H1 (cell line): ENCODE measurements at regions not wholly inside any gene's neighbourhood (a gene's known extent, or its start where the extent isn't known, plus 50 kb on each side); places are given as distances from the start of the nearest gene placed in this dataset.

ENCODE experiments used
- CTCF ChIA-PET: fragments of 300-600 bp; sonication (Branson Sonifier 250); formaldehyde crosslinking; loops from one replicate; lab custom pipeline; 2021; ENCODE audit not compliant: partially characterized antibody; lab: Charles Lee
- POLR2A ChIA-PET: fragments of 300-600 bp; sonication (Branson Sonifier 250); formaldehyde crosslinking; loops from one replicate; lab custom pipeline; 2021; ENCODE audit warnings: inconsistent platforms; ENCODE audit not compliant: partially characterized antibody; lab: Charles Lee
- DNase-seq, 2 experiments: peaks; one replicate each; pipeline versions ENCODE4 v3.0.0 to v3.0.0-alpha.2; 2010 to 2022; ENCODE audit warnings: low spot score in 2 of 2, low read depth in 1 of 2, mixed read lengths in 1 of 2
- FAIRE-seq: peaks from 2 replicates; lab custom pipeline; 2011; peaks lifted over from hg19 to GRCh38; lab: Jason Lieb, UNC
- H2AFZ ChIP-seq: 2 replicates; pipeline ENCODE4 v1.8.1; 2012; ENCODE audit warnings: low read length, inconsistent platforms
- H2AK5ac ChIP-seq: 2 replicates; pipeline ENCODE4 v1.6.1; 2013; ENCODE audit warnings: low read depth, low read length
- H2BK120ac ChIP-seq: replicated peaks from 2 replicates; pipeline ENCODE3; 2013; ENCODE audit warnings: low read depth, low read length, inconsistent platforms
- H2BK12ac ChIP-seq: 2 replicates; pipeline ENCODE4 v1.6.1; 2013; ENCODE audit warnings: low read depth, low read length
- H2BK15ac ChIP-seq: 2 replicates; pipeline ENCODE4 v1.6.1; 2013; ENCODE audit warnings: low read length
- H2BK20ac ChIP-seq: 2 replicates; pipeline ENCODE4 v1.6.1; 2013; ENCODE audit warnings: low read length
- H2BK5ac ChIP-seq: 2 replicates; pipeline ENCODE4 v1.6.1; 2013; ENCODE audit warnings: low read depth, low read length
- H3K14ac ChIP-seq: 2 replicates; pipeline ENCODE4 v1.6.1; 2013; ENCODE audit warnings: inconsistent platforms; ENCODE audit not compliant: insufficient read length
- H3K18ac ChIP-seq: 2 replicates; pipeline ENCODE4 v1.6.1; 2013; ENCODE audit warnings: low read length; ENCODE audit errors: extremely low read depth
- H3K23ac ChIP-seq: 2 replicates; pipeline ENCODE4 v1.6.1; 2013; ENCODE audit warnings: inconsistent platforms; ENCODE audit not compliant: insufficient read length
- H3K23me2 ChIP-seq: 2 replicates; pipeline ENCODE4 v1.6.1; 2013; ENCODE audit warnings: low read depth, low read length
- H3K27ac ChIP-seq: 2 replicates; pipeline ENCODE4 v1.6.1; 2011; ENCODE audit warnings: low read depth, low read length, inconsistent platforms
- H3K27me3 ChIP-seq, 4 experiments: replicated peaks in 1 of 4; 1 replicate in 1 of 4; 2 replicates in 3 of 4; pipeline versions ENCODE4 v1.6.1 to v1.8.1; 2011 to 2013; ENCODE audit warnings: low read length in 3 of 4, mild to moderate bottlenecking in 3 of 4, inconsistent platforms in 2 of 4, mixed read lengths in 2 of 4, moderate library complexity in 1 of 4; ENCODE audit not compliant: control insufficient read depth in 3 of 4, insufficient read depth in 3 of 4; ENCODE audit errors: extremely low read depth in 1 of 4
- H3K36me3 ChIP-seq, 4 experiments: 2 replicates each; pipeline versions ENCODE4 v1.6.1 to v1.8.1; 2011 to 2013; ENCODE audit warnings: mild to moderate bottlenecking in 4 of 4, low read length in 3 of 4, moderate library complexity in 2 of 4, control low read depth in 1 of 4, inconsistent platforms in 1 of 4; ENCODE audit not compliant: insufficient read depth in 4 of 4, control insufficient read depth in 2 of 4
- H3K4ac ChIP-seq: replicated peaks from 2 replicates; pipeline ENCODE3; 2013; ENCODE audit warnings: low read length, low read depth, mixed read lengths, inconsistent platforms; ENCODE audit not compliant: insufficient read length
- H3K4me1 ChIP-seq, 4 experiments: replicated peaks in 1 of 4; 1 replicate in 1 of 4; 2 replicates in 3 of 4; pipeline versions ENCODE4 v1.6.1 to v1.8.1; 2011 to 2013; ENCODE audit warnings: low read length in 3 of 4, inconsistent platforms in 2 of 4, mixed read lengths in 1 of 4; ENCODE audit not compliant: insufficient read depth in 4 of 4, control insufficient read depth in 3 of 4
- H3K4me2 ChIP-seq, 2 experiments: 2 replicates each; pipeline versions ENCODE4 v1.6.1 to v1.8.1; 2011 to 2013; ENCODE audit warnings: low read depth in 2 of 2, low read length in 2 of 2, control low read depth in 1 of 2, inconsistent platforms in 1 of 2, mild to moderate bottlenecking in 1 of 2; ENCODE audit not compliant: insufficient read depth in 1 of 2
- H3K4me3 ChIP-seq, 4 experiments: fragments of 200-600, 300-600 bp in 1 of 4; sonication (generic), shearing (Covaris generic), sonication (Bioruptor Twin) in 1 of 4; 2 replicates each; pipeline versions ENCODE4 v1.5.1 to v1.8.1; 2011 to 2016; ENCODE audit warnings: low read length in 4 of 4, low read depth in 3 of 4, control low read depth in 2 of 4, inconsistent platforms in 2 of 4, mild to moderate bottlenecking in 2 of 4, mixed read lengths in 1 of 4, moderate library complexity in 1 of 4; ENCODE audit not compliant: insufficient read depth in 2 of 4; ENCODE audit errors: extremely low read depth in 1 of 4
- H3K56ac ChIP-seq: replicated peaks from 2 replicates; pipeline ENCODE3; 2013; ENCODE audit warnings: low read depth, mild to moderate bottlenecking, mixed read lengths, low read length, inconsistent platforms; ENCODE audit not compliant: insufficient read length
- H3K79me1 ChIP-seq: 2 replicates; pipeline ENCODE4 v1.6.1; 2013; ENCODE audit warnings: low read depth, low read length, control low read depth
- H3K79me2 ChIP-seq, 2 experiments: 2 replicates each; pipeline versions ENCODE4 v1.6.1 to v1.8.1; 2012 to 2013; ENCODE audit warnings: low read length in 2 of 2, mild to moderate bottlenecking in 2 of 2, inconsistent platforms in 1 of 2; ENCODE audit not compliant: insufficient read depth in 2 of 2, control insufficient read depth in 1 of 2
- H3K9ac ChIP-seq, 4 experiments: replicated peaks in 1 of 4; 1 replicate in 1 of 4; 2 replicates in 3 of 4; pipeline versions ENCODE4 v1.6.1 to v1.8.1; 2011 to 2013; ENCODE audit warnings: low read depth in 3 of 4, low read length in 3 of 4, control low read depth in 2 of 4, mild to moderate bottlenecking in 2 of 4, moderate library complexity in 2 of 4, inconsistent platforms in 1 of 4; ENCODE audit errors: extremely low read depth in 1 of 4
- H3K9me3 ChIP-seq, 2 experiments: 2 replicates each; pipeline versions ENCODE4 v1.6.1 to v1.8.1; 2012 to 2013; ENCODE audit warnings: mild to moderate bottlenecking in 2 of 2, moderate library complexity in 2 of 2, control low read depth in 1 of 2, inconsistent platforms in 1 of 2, low read depth in 1 of 2, low read length in 1 of 2, mixed read lengths in 1 of 2; ENCODE audit not compliant: insufficient read depth in 2 of 2
- H4K20me1 ChIP-seq, 2 experiments: replicated peaks in 1 of 2; 2 replicates each; pipeline versions ENCODE3 to v1.8.1; 2011 to 2013; ENCODE audit warnings: inconsistent platforms in 2 of 2, low read length in 2 of 2, mild to moderate bottlenecking in 1 of 2; ENCODE audit not compliant: insufficient read depth in 2 of 2, control insufficient read depth in 1 of 2
- H4K5ac ChIP-seq: 2 replicates; pipeline ENCODE4 v1.6.1; 2013; ENCODE audit warnings: low read length, low read depth, mixed read lengths, inconsistent platforms; ENCODE audit not compliant: insufficient read length
- H4K8ac ChIP-seq: 2 replicates; pipeline ENCODE4 v1.8.0; 2013; ENCODE audit warnings: mild to moderate bottlenecking, moderate library complexity, low read length, inconsistent platforms; ENCODE audit not compliant: insufficient read depth; ENCODE audit errors: extremely low read depth
- H4K91ac ChIP-seq: replicated peaks from 2 replicates; pipeline ENCODE3; 2013; ENCODE audit warnings: low read length, mixed read lengths, inconsistent platforms; ENCODE audit not compliant: insufficient read length
- ATF3 ChIP-seq: IDR thresholded peaks from 2 replicates; pipeline ENCODE4 v1.6.1; 2011; ENCODE audit warnings: low read depth, mild to moderate bottlenecking, low read length; ENCODE audit not compliant: insufficient read depth
- CBX8 ChIP-seq: fragments of 300-800, 300-1000 bp; sonication (generic); IDR thresholded peaks from 2 replicates; pipeline ENCODE4 v1.7.1; 2016; ENCODE audit warnings: low read depth, low read length, borderline replicate concordance
- KDM5A ChIP-seq: fragments of 200-600 bp; IDR thresholded peaks from 2 replicates; pipeline ENCODE4 v1.7.1; 2012; ENCODE audit warnings: mild to moderate bottlenecking, low read length, inconsistent platforms, mixed read lengths
- POLR2AphosphoS5 ChIP-seq: IDR thresholded peaks from 2 replicates; pipeline ENCODE4 v1.6.1; 2011; ENCODE audit warnings: low read depth, low read length
- POU5F1 ChIP-seq: IDR thresholded peaks from 2 replicates; pipeline ENCODE4 v1.6.1; 2011; ENCODE audit warnings: low read depth, mild to moderate bottlenecking, low read length, moderate library complexity
- SAP30 ChIP-seq: fragments of 300-600 bp; sonication (generic); IDR thresholded peaks from 2 replicates; pipeline ENCODE4 v1.7.1; 2012; ENCODE audit warnings: low read length, moderate library complexity, mild to moderate bottlenecking, inconsistent platforms; ENCODE audit not compliant: insufficient read depth, insufficient replicate concordance
- WGBS, 2 experiments: shearing (Covaris generic) in 1 of 2; methylation state at CpG; one replicate each; pipeline versions ENCODE4 v1.1.6 to v1.1.7; 2013 to 2015; ENCODE audit warnings: low lambda C conversion rate in 2 of 2, mixed read lengths in 2 of 2, inconsistent platforms in 1 of 2, low coverage in 1 of 2, missing lambda C conversion rate in 1 of 2; ENCODE audit not compliant: insufficient replicate concordance in 2 of 2, insufficient coverage in 1 of 2, insufficient read length in 1 of 2; ENCODE audit errors: extremely low coverage in 1 of 2, missing lambda C conversion rate in 1 of 2; 5-methylcytosine and 5-hydroxymethylcytosine counted together

- DNase-seq, result no peak
- H3K9ac ChIP-seq, result no peak overlapping the region
- H3K9me3 ChIP-seq, result no peaks in the 10 kb centered on the region
- CTCF ChIA-PET, result interaction anchor here (0.8 to 5.0 kb wide), 7 partner anchors 10 to 572 kb away, joined by 3 to 48 read pairs (median 4); no protein-coding TSS in a partner anchor
- H3K27me3 ChIP-seq, result no peaks in the 10 kb centered on the region
- H3K79me1 ChIP-seq, result no peaks in the 10 kb centered on the region
- H4K20me1 ChIP-seq, result no peaks in the 10 kb centered on the region
- no peak overlapping the region for H2BK20ac ChIP-seq
- WGBS, 2 experiments, result 94% methylated on average over 5 of the region's 5 CpGs; no CpG with 5 or more reads in 1 of the 2 experiments
- H3K4me3 ChIP-seq, result no peak overlapping the region
- H2BK12ac ChIP-seq, result no peak overlapping the region
- H3K4me2 ChIP-seq, result no peak overlapping the region
- no peaks in the 10 kb centered on the region for H3K79me2 ChIP-seq
- H2BK120ac ChIP-seq, result no peak overlapping the region
- TF ChIP-seq ATF3 (no peak), POU5F1 (no peak), CBX8 (no peak), POLR2AphosphoS5 (no peak), SAP30 (no peak), KDM5A (no peak)
- H4K91ac ChIP-seq, result no peak overlapping the region
- H3K36me3 ChIP-seq, result no peaks in the 10 kb centered on the region
- H2BK15ac ChIP-seq, result no peak overlapping the region
- no peak overlapping the region for H2BK5ac ChIP-seq
- no peak overlapping the region for H2AK5ac ChIP-seq
- H3K4me1 ChIP-seq, result no peaks in the 10 kb centered on the region
- H2AFZ ChIP-seq, result no peak overlapping the region
- H3K27ac ChIP-seq, result no peak overlapping the region
- no peak overlapping the region for H4K8ac ChIP-seq
- no peak overlapping the region for H3K23ac ChIP-seq
- no peaks in the 10 kb centered on the region for H3K23me2 ChIP-seq
- H3K4ac ChIP-seq, result no peak overlapping the region
- FAIRE-seq, result no peak
- no peak overlapping the region for H3K18ac ChIP-seq
- H3K14ac ChIP-seq, result no peak overlapping the region
- POLR2A ChIA-PET, result interaction anchor here (1.1 kb wide), 1 partner anchor 17 kb away, joined by 3 read pairs; no protein-coding TSS in a partner anchor
- H4K5ac ChIP-seq, result no peak overlapping the region
- no peak overlapping the region for H3K56ac ChIP-seq
These were observed 194.2 kb upstream of the C1QTNF7 start for GRCh38 chr4:15233626-15234025.
